DND-41 (cell line): ENCODE measurements at regions not wholly inside any gene's neighbourhood (a gene's known extent, or its start where the extent isn't known, plus 50 kb on each side); places are given as distances from the start of the nearest gene placed in this dataset.

Experiments
- ATAC-seq: fragments of 200-7000 bp; cut with Tn5 transposase; 3 replicates; pipeline ENCODE4 v1.9.1; 2021; ENCODE audit warnings: low read depth; ENCODE audit not compliant: insufficient read depth
- DNase-seq: peaks from one replicate; pipeline ENCODE4 v3.0.0-alpha.2; 2020
- H2AFZ ChIP-seq: 2 replicates; pipeline ENCODE4 v1.6.0; 2012; ENCODE audit warnings: low read depth, low read length
- H3K27ac ChIP-seq: 2 replicates; pipeline ENCODE4 v1.5.1; 2012; ENCODE audit warnings: low read length, inconsistent platforms
- H3K27me3 ChIP-seq: fragments of 200-600 bp; sonication (generic); 2 replicates; pipeline ENCODE4 v1.6.0; 2012; ENCODE audit warnings: low read length, mild to moderate bottlenecking, inconsistent platforms; ENCODE audit not compliant: insufficient read depth, poor library complexity
- H3K36me3 ChIP-seq: 2 replicates; pipeline ENCODE4 v1.5.1; 2012; ENCODE audit warnings: low read length, inconsistent platforms; ENCODE audit not compliant: insufficient read depth
- H3K4me1 ChIP-seq: 2 replicates; pipeline ENCODE4 v1.5.1; 2012; ENCODE audit warnings: mild to moderate bottlenecking, low read length; ENCODE audit not compliant: insufficient read depth
- H3K4me2 ChIP-seq: 2 replicates; pipeline ENCODE4 v1.6.0; 2012; ENCODE audit warnings: mild to moderate bottlenecking, moderate library complexity, low read length, inconsistent platforms; ENCODE audit not compliant: insufficient read depth
- H3K4me3 ChIP-seq, 2 experiments: fragments of 200-600 bp in 1 of 2; shearing (Covaris generic) in 1 of 2; 2 replicates each; pipeline ENCODE4 v1.5.1; 2012 to 2016; ENCODE audit warnings: inconsistent platforms in 2 of 2, low read length in 2 of 2, mild to moderate bottlenecking in 2 of 2, low read depth in 1 of 2, moderate library complexity in 1 of 2
- H3K79me2 ChIP-seq: 2 replicates; pipeline ENCODE4 v1.6.0; 2012; ENCODE audit warnings: low read length, inconsistent platforms; ENCODE audit not compliant: insufficient read depth
- H3K9ac ChIP-seq: 2 replicates; pipeline ENCODE4 v1.6.0; 2012; ENCODE audit warnings: low read depth, mild to moderate bottlenecking, inconsistent platforms, low read length, moderate library complexity
- H3K9me3 ChIP-seq: 2 replicates; pipeline ENCODE4 v1.5.1; 2012; ENCODE audit warnings: low read length, moderate library complexity, mild to moderate bottlenecking, inconsistent platforms; ENCODE audit not compliant: insufficient read depth, severe bottlenecking
- H4K20me1 ChIP-seq: 2 replicates; pipeline ENCODE4 v1.6.0; 2012; ENCODE audit warnings: low read length; ENCODE audit not compliant: insufficient read depth
- CTCF ChIP-seq: IDR thresholded peaks from 2 replicates; pipeline ENCODE4 v1.5.1; 2012; ENCODE audit warnings: borderline replicate concordance, low read length, moderate library complexity, mild to moderate bottlenecking; ENCODE audit not compliant: poor library complexity, severe bottlenecking; ENCODE audit errors: extremely low read depth
- EZH2 ChIP-seq: IDR thresholded peaks from 3 replicates; pipeline ENCODE4 v1.6.1; 2012; ENCODE audit warnings: borderline replicate concordance, low read depth, mild to moderate bottlenecking, moderate library complexity, low read length, inconsistent platforms; ENCODE audit not compliant: severe bottlenecking

DNA sequence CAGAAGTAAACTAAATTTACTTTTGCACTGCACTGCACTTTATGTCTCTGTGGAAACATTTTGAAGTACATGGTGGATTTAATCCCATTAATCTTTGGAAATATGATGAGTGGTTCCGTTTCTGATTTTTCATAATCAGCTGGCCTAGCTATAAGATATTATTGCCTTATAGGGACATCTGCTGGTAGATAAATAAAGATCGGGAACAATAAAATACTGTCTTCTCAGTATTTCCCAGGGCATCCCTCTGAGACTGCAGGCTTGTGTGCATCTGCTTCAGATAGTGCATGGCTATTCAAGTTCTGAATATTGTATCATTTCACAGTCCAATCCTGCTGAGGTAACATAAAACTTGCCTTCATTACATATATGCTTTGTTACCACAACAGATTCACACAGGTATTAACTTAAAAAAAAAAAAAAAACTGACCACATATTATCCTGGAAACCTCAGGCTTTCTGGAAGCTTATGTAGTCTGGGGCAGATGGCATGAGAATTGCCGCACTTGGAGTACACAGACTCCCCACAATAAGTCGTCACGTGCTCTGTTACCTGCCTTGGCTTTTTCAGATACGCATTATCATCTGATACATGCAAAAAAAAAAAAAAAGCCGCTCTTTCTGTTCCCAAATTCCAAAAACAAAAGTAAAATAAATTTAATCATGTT lies 330.8 kb upstream of the AGTR1 start:
- no peak for DNase-seq
- no peaks in the 10 kb centered on the region for H4K20me1 ChIP-seq
- H3K9me3 ChIP-seq: no peaks in the 10 kb centered on the region
- H3K36me3 ChIP-seq: no peaks in the 10 kb centered on the region
- H2AFZ ChIP-seq: no peak overlapping the region
- no peak overlapping the region for H3K4me2 ChIP-seq
- H3K79me2 ChIP-seq: no peaks in the 10 kb centered on the region
- H3K4me3 ChIP-seq: no peak overlapping the region
- H3K27ac ChIP-seq: no peak overlapping the region
- no peaks in the 10 kb centered on the region for H3K27me3 ChIP-seq
- ATAC-seq: no peak
- H3K9ac ChIP-seq: no peak overlapping the region
- H3K4me1 ChIP-seq: no peaks in the 10 kb centered on the region
- TF ChIP-seq EZH2 (no peak), CTCF (peak; percentile 35)

GRCh38 chr3:148367756-148368155 lies 329.9 kb upstream of the AGTR1 start:
- no peak for ATAC-seq
- no peak for TF ChIP-seq EZH2
- no peak for TF ChIP-seq CTCF
- DNase-seq: no peak

DNA sequence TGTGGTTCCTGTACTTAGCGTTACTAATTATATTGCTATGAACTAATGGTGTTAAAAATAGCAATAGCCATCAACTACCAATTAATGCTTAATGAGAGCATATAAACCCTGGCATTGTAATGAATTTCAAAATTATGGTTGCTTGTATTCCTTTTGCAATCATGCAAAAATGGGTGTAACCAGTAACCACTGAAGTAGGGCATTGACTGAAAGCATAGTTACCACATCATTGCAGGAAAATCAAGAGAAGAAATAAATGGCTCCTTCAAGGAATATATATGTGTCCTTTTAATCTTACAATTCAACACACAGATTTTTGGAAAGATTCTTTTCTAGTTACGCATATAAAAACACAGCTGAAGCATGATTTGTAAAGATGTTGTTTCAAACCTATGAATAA lies 328.3 kb upstream of the AGTR1 start:
- no peak for ATAC-seq
- TF ChIP-seq EZH2 (no peak), CTCF (no peak)
- Histone ChIP-seq H3K4me3 (no peak overlapping the region), H3K9me3 (no peaks in the 10 kb centered on the region), H3K4me1 (no peaks in the 10 kb centered on the region), H3K79me2 (no peaks in the 10 kb centered on the region), H3K9ac (no peak overlapping the region), H3K4me2 (no peak overlapping the region), H3K27ac (no peak overlapping the region), H4K20me1 (no peaks in the 10 kb centered on the region), H3K36me3 (no peaks in the 10 kb centered on the region), H3K27me3 (no peaks in the 10 kb centered on the region), H2AFZ (no peak overlapping the region)
- DNase-seq: no peak

More at GRCh38 chr3:148367756-148368155, 329.9 kb upstream of the AGTR1 start:
- no peaks in the 10 kb centered on the region for H4K20me1 ChIP-seq
- no peak overlapping the region for H3K9ac ChIP-seq
- no peaks in the 10 kb centered on the region for H3K27me3 ChIP-seq
- no peaks in the 10 kb centered on the region for H3K36me3 ChIP-seq
- H3K27ac ChIP-seq: no peak overlapping the region
- H3K4me3 ChIP-seq: no peak overlapping the region
- H3K4me1 ChIP-seq: no peaks in the 10 kb centered on the region
- no peak overlapping the region for H2AFZ ChIP-seq
- no peak overlapping the region for H3K4me2 ChIP-seq
- no peaks in the 10 kb centered on the region for H3K9me3 ChIP-seq
- H3K79me2 ChIP-seq: no peaks in the 10 kb centered on the region
